K562 (cell line): ENCODE measurements at regions not wholly inside any gene's neighbourhood (a gene's known extent, or its start where the extent isn't known, plus 50 kb on each side); places are given as distances from the start of the nearest gene placed in this dataset.

Experiments
- ATAC-seq: fragments of 200-7000 bp; cut with Tn5 transposase; 3 replicates; pipeline ENCODE4 v1.9.1; 2020; ENCODE audit warnings: moderate library complexity
- BruUV-seq: library from RNA; stranded (reverse); fragments of 400-500 nt; replicated peaks from 2 replicates; lab custom pipeline; 2021; lab: Mats Ljungman, UMichigan
- CTCF ChIA-PET: fragments of 300-600 bp; formaldehyde crosslinking; extraction: SDS; loops from one replicate; lab custom pipeline; 2021; ENCODE audit warnings: low intra/inter-chr PET ratio; lab: Yijun Ruan, JAX
- POLR2A ChIA-PET: fragments of 300-600, 350-650 bp; sonication (Branson Sonifier 250); formaldehyde crosslinking; extraction: SDS; loops from one replicate; lab custom pipeline; 2021; ENCODE audit warnings: antibody characterized with exemption, inconsistent platforms; lab: Yijun Ruan, JAX
- DNase-seq, 4 experiments: peaks; one replicate each; pipeline versions ENCODE4 v3.0.0 to v3.0.0-alpha.2; 2011 to 2018; ENCODE audit warnings: low spot score in 3 of 4, mixed read lengths in 3 of 4; ENCODE audit errors: extremely low read depth in 1 of 4
- FAIRE-seq: peaks from 2 replicates; lab custom pipeline; 2011; peaks lifted over from hg19 to GRCh38; lab: Jason Lieb, UNC
- H2AFZ ChIP-seq: 2 replicates; pipeline ENCODE4 v1.6.0; 2011; ENCODE audit warnings: low read depth, low read length, control low read depth, inconsistent platforms
- H3K27ac ChIP-seq: fragments of 200-600 bp; 3 replicates; pipeline ENCODE4 v1.8.0; 2011; ENCODE audit warnings: low read depth, mild to moderate bottlenecking, control low read depth, inconsistent platforms, low read length, moderate library complexity, mixed read lengths; ENCODE audit errors: extremely low read depth
- H3K27me3 ChIP-seq, 2 experiments: fragments of 300-600 bp in 1 of 2; 2 replicates in 1 of 2; 3 replicates in 1 of 2; pipeline versions ENCODE4 v1.6.0 to v1.8.0; 2011; ENCODE audit warnings: inconsistent platforms in 2 of 2, low read length in 2 of 2, mild to moderate bottlenecking in 1 of 2, mixed read lengths in 1 of 2, moderate library complexity in 1 of 2; ENCODE audit not compliant: control insufficient read depth in 2 of 2, insufficient read depth in 2 of 2
- H3K36me3 ChIP-seq: fragments of 300-600 bp; 3 replicates; pipeline ENCODE4 v1.8.0; 2011; ENCODE audit warnings: mild to moderate bottlenecking, low read length, inconsistent platforms; ENCODE audit not compliant: control insufficient read depth, insufficient read depth
- H3K4me1 ChIP-seq, 2 experiments: fragments of 200-600 bp in 1 of 2; replicated peaks in 1 of 2; 2 replicates in 1 of 2; 3 replicates in 1 of 2; pipeline versions ENCODE4 v1.5.1 to v1.8.0; 2011; ENCODE audit warnings: inconsistent platforms in 2 of 2, low read length in 2 of 2, mild to moderate bottlenecking in 1 of 2, mixed read lengths in 1 of 2, moderate library complexity in 1 of 2; ENCODE audit not compliant: control insufficient read depth in 2 of 2, insufficient read depth in 2 of 2
- H3K4me2 ChIP-seq: 2 replicates; pipeline ENCODE4 v1.6.1; 2011; ENCODE audit warnings: low read length, control low read depth, inconsistent platforms, mixed read lengths; ENCODE audit not compliant: insufficient read depth
- H3K4me3 ChIP-seq: fragments of 200-600 bp; sonication (generic), shearing (Covaris generic); 2 replicates; pipeline ENCODE4 v1.5.1; 2016; ENCODE audit warnings: control low read depth, inconsistent platforms
- H3K79me2 ChIP-seq: fragments of 200-600 bp; 3 replicates; pipeline ENCODE4 v1.8.0; 2011; ENCODE audit warnings: low read length, inconsistent platforms; ENCODE audit not compliant: control insufficient read depth, insufficient read depth
- H3K9ac ChIP-seq, 2 experiments: 2 replicates each; pipeline versions ENCODE4 v1.6.0 to v1.6.1; 2011; ENCODE audit warnings: low read depth in 2 of 2, low read length in 2 of 2, control low read depth in 1 of 2, inconsistent platforms in 1 of 2, mild to moderate bottlenecking in 1 of 2, mixed read lengths in 1 of 2; ENCODE audit not compliant: insufficient read depth in 1 of 2
- H3K9me1 ChIP-seq: one replicate; pipeline ENCODE4 v1.6.0; 2011; ENCODE audit warnings: inconsistent platforms, mild to moderate bottlenecking, low read length, moderate library complexity; ENCODE audit not compliant: control insufficient read depth, insufficient read depth
- H3K9me3 ChIP-seq: replicated peaks from 2 replicates; pipeline ENCODE4 v1.5.1; 2011; ENCODE audit warnings: low read depth, low read length, inconsistent platforms; ENCODE audit not compliant: control insufficient read depth, insufficient read depth
- H4K20me1 ChIP-seq: replicated peaks from 2 replicates; pipeline ENCODE4 v1.6.1; 2011; ENCODE audit warnings: low read length, inconsistent platforms, mixed read lengths; ENCODE audit not compliant: control insufficient read depth, insufficient read depth
- E2F4 ChIP-seq: sonication (generic); formaldehyde crosslinking; IDR thresholded peaks from 2 replicates; pipeline ENCODE4 v1.8.0; 2022; ENCODE audit warnings: mild to moderate bottlenecking, low read depth, missing genetic modification reagents
- FOSL1 ChIP-seq: fragments of 200-800 bp; sonication (Bioruptor generic); conservative IDR thresholded peaks from 2 replicates; pipeline ENCODE4 v1.6.1; 2016; ENCODE audit warnings: missing genetic modification characterization, missing compliant biosample characterization
- GTF2E2 ChIP-seq: fragments of 200-800 bp; sonication (Bioruptor generic); IDR thresholded peaks from 2 replicates; pipeline ENCODE4 v1.6.1; 2016; ENCODE audit warnings: missing genetic modification characterization, missing compliant biosample characterization
- HNRNPUL1 ChIP-seq: fragments of 200-400 bp; formaldehyde crosslinking; IDR thresholded peaks from 2 replicates; pipeline ENCODE4 v1.6.1; 2017; ENCODE audit warnings: low read length
- NFATC3 ChIP-seq: fragments of 450-650 bp; IDR thresholded peaks from 2 replicates; pipeline ENCODE4 v1.6.1; 2017; ENCODE audit warnings: mild to moderate bottlenecking
- SMAD3 ChIP-seq: fragments of 450-650 bp; formaldehyde crosslinking; conservative IDR thresholded peaks from 2 replicates; pipeline ENCODE4 v1.4.0; 2020; ENCODE audit warnings: mild to moderate bottlenecking
- STAT5A ChIP-seq: IDR thresholded peaks from 2 replicates; pipeline ENCODE4 v1.6.1; 2012; ENCODE audit warnings: low read length, inconsistent platforms, borderline replicate concordance
- USF2 ChIP-seq: sonication (generic); formaldehyde crosslinking; IDR thresholded peaks from 2 replicates; pipeline ENCODE4 v1.5.0; 2020; ENCODE audit warnings: missing genetic modification reagents
- WGBS: fragments of 100-300 bp; shearing (Covaris generic); methylation state at CpG from one replicate; pipeline ENCODE4 v1.1.6; 2016; ENCODE audit warnings: low coverage, mixed read lengths; ENCODE audit not compliant: insufficient coverage; ENCODE audit errors: missing lambda C conversion rate; 5-methylcytosine and 5-hydroxymethylcytosine counted together
- in situ Hi-C: fragments of 300-500 bp; cut with MboI; formaldehyde crosslinking; loops from 4 replicates; pipeline ENCODE4 v1.15.0; 2018; ENCODE audit warnings: inconsistent platforms, mixed read lengths
- intact Hi-C: fragments of 100-400 bp; cut with micrococcal nuclease; formaldehyde crosslinking; loops from 2 replicates; pipeline ENCODE4 v1.14.2; 2022
- TF ChIP-seq, protein P1 (sequence below): fragments of 250-450 bp; sonication (Bioruptor Pico); IDR thresholded peaks from 2 replicates; pipeline ENCODE4 v1.4.0; 2020
- TF ChIP-seq, protein P2 (sequence below): fragments of 200-800 bp; sonication (Bioruptor generic); IDR thresholded peaks from 2 replicates; pipeline ENCODE4 v1.6.1; 2017; ENCODE audit warnings: missing genetic modification characterization, missing compliant biosample characterization
- TF ChIP-seq, protein P3 (sequence below), 2 experiments: fragments of 450-650 bp in 1 of 2; sonication (generic) in 1 of 2; formaldehyde crosslinking; conservative IDR thresholded peaks; 2 replicates each; pipeline versions ENCODE4 v1.4.0 to v1.8.1; 2020 to 2022; ENCODE audit warnings: mild to moderate bottlenecking in 1 of 2, missing genetic modification reagents in 1 of 2

- BruUV-seq = no TSS peak
- no peaks in the 10 kb centered on the region for H3K9me3 ChIP-seq
- CTCF ChIA-PET = no interaction called here
- H2AFZ ChIP-seq = no peak overlapping the region
- no peak overlapping the region for H3K27ac ChIP-seq
- no peaks in the 10 kb centered on the region for H4K20me1 ChIP-seq
- DNase-seq = no peak
- no peak for ATAC-seq
- H3K27me3 ChIP-seq = peaks cover 0 to 17% of the 10 kb centered on the region in 2 experiments; a peak in 3 of 5 replicates
- H3K4me2 ChIP-seq = no peak overlapping the region
- TF ChIP-seq SMAD3 (CRISPR knock-in tag) (no peak), FOSL1 (no peak), STAT5A (no peak), HNRNPUL1 (no peak)
- TF ChIP-seq, protein P1, sequence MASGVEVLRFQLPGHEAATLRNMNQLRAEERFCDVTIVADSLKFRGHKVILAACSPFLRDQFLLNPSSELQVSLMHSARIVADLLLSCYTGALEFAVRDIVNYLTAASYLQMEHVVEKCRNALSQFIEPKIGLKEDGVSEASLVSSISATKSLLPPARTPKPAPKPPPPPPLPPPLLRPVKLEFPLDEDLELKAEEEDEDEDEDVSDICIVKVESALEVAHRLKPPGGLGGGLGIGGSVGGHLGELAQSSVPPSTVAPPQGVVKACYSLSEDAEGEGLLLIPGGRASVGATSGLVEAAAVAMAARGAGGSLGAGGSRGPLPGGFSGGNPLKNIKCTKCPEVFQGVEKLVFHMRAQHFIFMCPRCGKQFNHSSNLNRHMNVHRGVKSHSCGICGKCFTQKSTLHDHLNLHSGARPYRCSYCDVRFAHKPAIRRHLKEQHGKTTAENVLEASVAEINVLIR = no peak
- POLR2A ChIA-PET = no interaction called here
- intact Hi-C loops = no loop called here
- no peak for FAIRE-seq
- no peaks in the 10 kb centered on the region for H3K9me1 ChIP-seq
- H3K4me1 ChIP-seq = no peaks in the 10 kb centered on the region
- H3K4me3 ChIP-seq = no peak overlapping the region
- 2% methylated on average over 6 of the region's 6 CpGs for WGBS
- no peaks in the 10 kb centered on the region for H3K79me2 ChIP-seq
- H3K9ac ChIP-seq = no peak overlapping the region
- in situ Hi-C loops = loop anchor here (25.0 kb wide), 1 partner anchor 585 kb away; no protein-coding TSS in a partner anchor
- no peaks in the 10 kb centered on the region for H3K36me3 ChIP-seq
Observed at GRCh38 chr5:61647672-61648071, 315.6 kb downstream of the ZSWIM6 start.

GRCh38 chr5:61649231-61649630 is 317.2 kb downstream of the ZSWIM6 start:
- Histone ChIP-seq H3K27ac (no peak overlapping the region), H3K27me3 (peaks cover 0 to 17% of the 10 kb centered on the region in 2 experiments; a peak in 3 of 5 replicates), H3K79me2 (no peaks in the 10 kb centered on the region), H3K9me1 (no peaks in the 10 kb centered on the region), H3K9me3 (no peaks in the 10 kb centered on the region), H3K4me2 (no peak overlapping the region), H3K9ac (no peak overlapping the region), H2AFZ (no peak overlapping the region), H3K4me3 (no peak overlapping the region), H4K20me1 (no peaks in the 10 kb centered on the region), H3K36me3 (no peaks in the 10 kb centered on the region), H3K4me1 (no peaks in the 10 kb centered on the region)
- no TSS peak for BruUV-seq
- FAIRE-seq (no peak), ATAC-seq (no peak), DNase-seq (no peak)
- POLR2A ChIA-PET = no interaction called here
- in situ Hi-C loops = loop anchor here (25.0 kb wide), 1 partner anchor 587 kb away; no protein-coding TSS in a partner anchor
- CTCF ChIA-PET = no interaction called here
- 3% methylated on average over 4 of the region's 4 CpGs for WGBS
- intact Hi-C loops = no loop called here
- TF ChIP-seq, protein P2, sequence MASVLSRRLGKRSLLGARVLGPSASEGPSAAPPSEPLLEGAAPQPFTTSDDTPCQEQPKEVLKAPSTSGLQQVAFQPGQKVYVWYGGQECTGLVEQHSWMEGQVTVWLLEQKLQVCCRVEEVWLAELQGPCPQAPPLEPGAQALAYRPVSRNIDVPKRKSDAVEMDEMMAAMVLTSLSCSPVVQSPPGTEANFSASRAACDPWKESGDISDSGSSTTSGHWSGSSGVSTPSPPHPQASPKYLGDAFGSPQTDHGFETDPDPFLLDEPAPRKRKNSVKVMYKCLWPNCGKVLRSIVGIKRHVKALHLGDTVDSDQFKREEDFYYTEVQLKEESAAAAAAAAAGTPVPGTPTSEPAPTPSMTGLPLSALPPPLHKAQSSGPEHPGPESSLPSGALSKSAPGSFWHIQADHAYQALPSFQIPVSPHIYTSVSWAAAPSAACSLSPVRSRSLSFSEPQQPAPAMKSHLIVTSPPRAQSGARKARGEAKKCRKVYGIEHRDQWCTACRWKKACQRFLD = no peak
- TF ChIP-seq E2F4 (CRISPR knock-in tag) = no peak
- TF ChIP-seq USF2 = no peak
- no peak for TF ChIP-seq NFATC3
- TF ChIP-seq GTF2E2 (tag) = no peak
- TF ChIP-seq, protein P3, sequence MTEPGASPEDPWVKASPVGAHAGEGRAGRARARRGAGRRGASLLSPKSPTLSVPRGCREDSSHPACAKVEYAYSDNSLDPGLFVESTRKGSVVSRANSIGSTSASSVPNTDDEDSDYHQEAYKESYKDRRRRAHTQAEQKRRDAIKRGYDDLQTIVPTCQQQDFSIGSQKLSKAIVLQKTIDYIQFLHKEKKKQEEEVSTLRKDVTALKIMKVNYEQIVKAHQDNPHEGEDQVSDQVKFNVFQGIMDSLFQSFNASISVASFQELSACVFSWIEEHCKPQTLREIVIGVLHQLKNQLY (CRISPR knock-in tag; conservative IDR thresholded peaks at IDR 0.05) = no peak
